ENCODE measurements at regions not wholly inside any gene's neighbourhood (a gene's known extent, or its start where the extent isn't known, plus 50 kb on each side); places are given as distances from the start of the nearest gene placed in this dataset.
A peak's percentile ranks its signal among the peaks of the same experiment; 100 is the strongest.

DNA sequence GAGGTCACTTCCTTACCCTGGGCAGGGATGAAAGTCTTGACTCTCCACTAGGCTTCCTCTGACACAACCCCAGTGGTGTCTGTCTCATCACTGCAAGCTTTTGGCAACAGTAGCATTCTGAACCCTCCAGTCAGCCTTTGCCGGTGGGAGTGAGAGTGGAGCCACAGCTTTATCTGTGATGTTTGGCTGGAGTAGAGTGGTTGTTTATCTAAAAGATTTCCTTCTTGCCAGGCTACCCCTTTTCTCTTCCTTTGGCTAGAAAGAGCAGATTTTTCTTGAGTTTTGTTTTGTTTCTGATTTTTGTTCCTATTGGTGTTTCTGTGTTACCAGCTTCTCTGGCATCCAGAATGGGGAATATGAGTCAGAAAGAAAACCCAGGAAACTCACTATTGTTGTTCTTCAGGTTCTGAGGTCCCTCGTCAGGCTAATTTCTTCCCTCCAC lies 98.9 kb upstream of the KIF5B start:
- intact Hi-C loops (cut with DNase I) = no loop called here
- ATAC-seq = no peak
- no peaks in the 10 kb centered on the region for H3K9me3 ChIP-seq
- TF ChIP-seq CTCF (IDR thresholded peaks at IDR 0.05) = no peak
- H3K4me3 ChIP-seq = no peak overlapping the region
- H3K27me3 ChIP-seq = no peaks in the 10 kb centered on the region
- H3K27ac ChIP-seq = no peak overlapping the region
- H3K36me3 ChIP-seq = no peaks in the 10 kb centered on the region
- no peak for DNase-seq
- WGBS, 2 donors = 56 to 69% methylated on average over 2 of the region's 2 CpGs
- peaks cover 4 to 10% (median 7%) of the 10 kb centered on the region in 3 donors for H3K4me1 ChIP-seq
- FAIRE-seq = no peak

DNA sequence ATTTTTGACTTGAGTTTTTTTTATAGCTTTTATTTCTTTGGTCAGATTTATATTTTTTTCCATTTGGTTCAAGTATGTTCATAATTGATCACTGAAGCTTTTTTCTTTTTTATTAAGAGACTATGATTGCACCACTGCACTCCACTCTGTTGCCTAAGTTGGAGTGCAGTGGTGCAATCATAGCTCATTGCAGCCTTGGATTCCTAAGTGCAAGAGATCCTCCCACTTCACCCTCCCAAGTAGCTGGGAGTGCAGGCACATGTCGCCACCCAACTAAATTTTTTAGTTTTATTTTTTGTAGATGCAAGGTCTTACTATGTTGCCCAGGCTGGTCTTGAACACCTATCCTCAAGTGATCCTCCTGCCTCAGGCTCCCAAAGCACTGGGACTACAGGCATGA lies 97.7 kb upstream of the KIF5B start:
- Histone ChIP-seq H3K27ac (no peak overlapping the region), H3K4me3 (no peak overlapping the region), H3K36me3 (no peaks in the 10 kb centered on the region), H3K4me1 (peaks cover 10 to 16% (median 10%) of the 10 kb centered on the region in 3 donors), H3K27me3 (no peaks in the 10 kb centered on the region), H3K9me3 (no peaks in the 10 kb centered on the region)
- intact Hi-C loops (cut with DNase I) = no loop called here
- 93 to 96% methylated on average over 1 of the region's 1 CpG for WGBS, 2 donors
- no peak for FAIRE-seq
- no peak for TF ChIP-seq CTCF (IDR thresholded peaks at IDR 0.05)
- ATAC-seq = no peak
- DNase-seq = no peak

- intact Hi-C loops (cut with DNase I) = no loop called here
- no peak for ATAC-seq
- Histone ChIP-seq H3K9me3 (no peaks in the 10 kb centered on the region), H3K27ac (no peak overlapping the region), H3K27me3 (no peaks in the 10 kb centered on the region), H3K36me3 (no peaks in the 10 kb centered on the region), H3K4me3 (no peak overlapping the region), H3K4me1 (peaks cover 10 to 16% (median 10%) of the 10 kb centered on the region in 3 donors)
- DNase-seq = no peak
- FAIRE-seq = no peak
- no peak for TF ChIP-seq CTCF (IDR thresholded peaks at IDR 0.05)
- WGBS, 2 donors = 75 to 94% methylated on average over 4 of the region's 4 CpGs
These were observed 97.0 kb upstream of the KIF5B start for GRCh38 chr10:32153252-32153651.

GRCh38 chr10:32151871-32152270 lies 95.6 kb upstream of the KIF5B start:
- ATAC-seq (no peak), FAIRE-seq (no peak), DNase-seq (no peak)
- Histone ChIP-seq H3K27ac (no peak overlapping the region), H3K36me3 (no peaks in the 10 kb centered on the region), H3K9me3 (no peaks in the 10 kb centered on the region), H3K4me1 (peaks cover 10 to 16% (median 10%) of the 10 kb centered on the region in 3 donors), H3K27me3 (no peaks in the 10 kb centered on the region), H3K4me3 (no peak overlapping the region)
- WGBS, 2 donors = 95 to 98% methylated on average over 2 of the region's 2 CpGs
- intact Hi-C loops (cut with DNase I) = no loop called here
- TF ChIP-seq CTCF (IDR thresholded peaks at IDR 0.05) = no peak

DNA sequence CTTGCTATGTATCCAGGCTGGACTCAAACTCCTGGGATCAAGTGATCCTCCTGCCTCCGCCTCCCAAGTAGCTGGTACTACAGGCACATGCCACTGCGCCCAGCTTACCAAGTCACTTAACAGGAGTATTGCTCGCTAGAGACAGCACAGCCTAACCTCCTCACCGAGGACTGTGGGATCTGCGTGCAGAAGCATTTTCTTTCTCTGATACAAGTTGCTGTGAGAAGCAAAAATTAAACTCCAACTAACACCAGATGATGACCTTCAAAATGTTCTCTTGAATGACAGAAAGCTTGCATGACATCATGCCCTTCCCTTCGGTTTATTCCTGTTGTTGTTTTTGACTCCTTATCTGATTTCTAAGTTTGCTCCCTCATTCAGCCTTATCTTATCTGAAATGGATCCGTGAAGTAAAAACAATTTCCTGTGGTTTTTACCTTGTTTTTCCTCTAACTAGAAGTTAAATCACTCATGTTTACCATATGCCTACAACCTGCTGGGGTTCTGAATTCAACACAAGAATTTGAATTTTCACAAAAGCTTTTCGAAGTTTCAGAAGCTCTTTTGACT lies 94.4 kb upstream of the KIF5B start:
- Histone ChIP-seq H3K27ac (peak overlapping the region in 3 of 4 donors; percentile 23 to 76 (median 40)), H3K4me3 (no peak overlapping the region), H3K4me1 (peaks cover 10 to 16% (median 10%) of the 10 kb centered on the region in 3 donors), H3K9me3 (no peaks in the 10 kb centered on the region), H3K27me3 (no peaks in the 10 kb centered on the region), H3K36me3 (no peaks in the 10 kb centered on the region)
- ATAC-seq (peak; percentile 48 to 76 (median 68)), FAIRE-seq (no peak), DNase-seq (no peak)
- WGBS, 2 donors = 42 to 45% methylated on average over 8 of the region's 8 CpGs
- intact Hi-C loops (cut with DNase I) = no loop called here
- TF ChIP-seq CTCF (IDR thresholded peaks at IDR 0.05) = no peak

Measured in pancreas (tissue), 10 donors.